Astrocyte (in vitro differentiated cells and primary cell): ENCODE measurements at regions not wholly inside any gene's neighbourhood (a gene's known extent, or its start where the extent isn't known, plus 50 kb on each side); places are given as distances from the start of the nearest gene placed in this dataset.

ENCODE experiments used
- DNase-seq: peaks from one replicate; pipeline ENCODE4 v3.0.0-alpha.2; 2010; ENCODE audit warnings: low read depth
- FAIRE-seq: peaks from 2 replicates; lab custom pipeline; 2011; peaks lifted over from hg19 to GRCh38; lab: Jason Lieb, UNC
- H2AFZ ChIP-seq: 2 replicates; pipeline ENCODE4 v1.6.0; 2012; ENCODE audit warnings: low read depth, low read length, inconsistent platforms
- H3K27ac ChIP-seq: 2 replicates; pipeline ENCODE4 v1.5.1; 2011; ENCODE audit warnings: low read depth, low read length, inconsistent platforms
- H3K27me3 ChIP-seq: 2 replicates; pipeline ENCODE4 v1.6.0; 2011; ENCODE audit warnings: low read length, inconsistent platforms; ENCODE audit not compliant: insufficient read depth
- H3K36me3 ChIP-seq: 2 replicates; pipeline ENCODE4 v1.5.1; 2011; ENCODE audit warnings: low read length, inconsistent platforms; ENCODE audit not compliant: insufficient read depth
- H3K4me1 ChIP-seq: 2 replicates; pipeline ENCODE4 v1.5.1; 2011; ENCODE audit warnings: low read length, inconsistent platforms; ENCODE audit not compliant: insufficient read depth
- H3K4me2 ChIP-seq: 2 replicates; pipeline ENCODE4 v1.6.0; 2012; ENCODE audit warnings: low read length, inconsistent platforms
- H3K4me3 ChIP-seq: 2 replicates; pipeline ENCODE4 v1.5.1; 2011; ENCODE audit warnings: low read depth, mild to moderate bottlenecking, low read length, inconsistent platforms; ENCODE audit not compliant: insufficient read depth
- H3K79me2 ChIP-seq: 2 replicates; pipeline ENCODE4 v1.6.0; 2012; ENCODE audit warnings: mild to moderate bottlenecking, low read length, inconsistent platforms; ENCODE audit not compliant: insufficient read depth
- H3K9ac ChIP-seq: 2 replicates; pipeline ENCODE4 v1.6.0; 2012; ENCODE audit warnings: mild to moderate bottlenecking, low read length, inconsistent platforms
- H3K9me3 ChIP-seq: 2 replicates; pipeline ENCODE4 v1.5.1; 2012; ENCODE audit warnings: low read depth, mild to moderate bottlenecking, low read length, inconsistent platforms; ENCODE audit not compliant: insufficient read depth
- H4K20me1 ChIP-seq: 2 replicates; pipeline ENCODE4 v1.6.0; 2012; ENCODE audit warnings: low read length, inconsistent platforms; ENCODE audit not compliant: insufficient read depth
- H3K27ac Mint-ChIP-seq: one replicate; pipeline ENCODE4 v1.8.0; 2021; ENCODE audit warnings: mild to moderate bottlenecking, mixed read lengths; ENCODE audit not compliant: unreplicated experiment
- H3K27me3 Mint-ChIP-seq: one replicate; pipeline ENCODE4 v1.8.0; 2021; ENCODE audit warnings: low read depth, mixed read lengths; ENCODE audit not compliant: unreplicated experiment
- H3K36me3 Mint-ChIP-seq: one replicate; pipeline ENCODE4 v1.8.0; 2021; ENCODE audit warnings: low read depth, mixed read lengths; ENCODE audit not compliant: unreplicated experiment
- H3K4me1 Mint-ChIP-seq: one replicate; pipeline ENCODE4 v1.8.0; 2021; ENCODE audit warnings: low read depth, mixed read lengths; ENCODE audit not compliant: unreplicated experiment
- H3K4me3 Mint-ChIP-seq: one replicate; pipeline ENCODE4 v1.8.0; 2021; ENCODE audit warnings: mild to moderate bottlenecking, moderate library complexity, mixed read lengths; ENCODE audit not compliant: unreplicated experiment
- H3K9me3 Mint-ChIP-seq: one replicate; pipeline ENCODE4 v1.8.0; 2021; ENCODE audit warnings: mild to moderate bottlenecking, mixed read lengths; ENCODE audit not compliant: unreplicated experiment
- CTCF ChIP-seq: IDR thresholded peaks from 2 replicates; pipeline ENCODE4 v1.5.1; 2011; ENCODE audit warnings: low read depth, mild to moderate bottlenecking, inconsistent platforms, low read length, moderate library complexity; ENCODE audit not compliant: insufficient read depth
- EZH2 ChIP-seq: IDR thresholded peaks from 2 replicates; pipeline ENCODE4 v1.6.1; 2012; ENCODE audit warnings: mild to moderate bottlenecking, low read length, inconsistent platforms; ENCODE audit not compliant: insufficient read depth

- Mint-ChIP-seq H3K9me3 (peaks cover 2% of the 10 kb centered on the region), H3K27ac (no peak overlapping the region), H3K27me3 (peaks cover 9% of the 10 kb centered on the region), H3K36me3 (no peaks in the 10 kb centered on the region), H3K4me3 (no peak overlapping the region), H3K4me1 (peaks cover 9% of the 10 kb centered on the region)
- Histone ChIP-seq H2AFZ (no peak overlapping the region), H3K27ac (no peak overlapping the region), H3K27me3 (no peaks in the 10 kb centered on the region), H3K4me2 (no peak overlapping the region), H3K36me3 (no peaks in the 10 kb centered on the region), H3K9me3 (no peaks in the 10 kb centered on the region), H4K20me1 (no peaks in the 10 kb centered on the region), H3K79me2 (no peaks in the 10 kb centered on the region), H3K4me3 (no peak overlapping the region), H3K4me1 (no peaks in the 10 kb centered on the region), H3K9ac (no peak overlapping the region)
- DNase-seq, result no peak
- TF ChIP-seq EZH2 (no peak), CTCF (no peak)
- FAIRE-seq, result no peak
Observed at GRCh38 chr10:63896992-63897391, 375.8 kb downstream of the REEP3 start.

GRCh38 chr10:63899673-63900300 lies 378.6 kb downstream of the REEP3 start:
- TF ChIP-seq CTCF (no peak), EZH2 (no peak)
- Mint-ChIP-seq H3K27ac (no peak overlapping the region), H3K36me3 (no peaks in the 10 kb centered on the region), H3K4me3 (no peak overlapping the region), H3K4me1 (peaks cover 10% of the 10 kb centered on the region), H3K9me3 (peaks cover 2% of the 10 kb centered on the region), H3K27me3 (no peaks in the 10 kb centered on the region)
- Histone ChIP-seq H3K36me3 (no peaks in the 10 kb centered on the region), H4K20me1 (no peaks in the 10 kb centered on the region), H3K4me2 (no peak overlapping the region), H3K27ac (no peak overlapping the region), H3K9me3 (no peaks in the 10 kb centered on the region), H3K79me2 (no peaks in the 10 kb centered on the region), H3K4me1 (no peaks in the 10 kb centered on the region), H2AFZ (no peak overlapping the region), H3K4me3 (no peak overlapping the region), H3K9ac (no peak overlapping the region), H3K27me3 (no peaks in the 10 kb centered on the region)
- FAIRE-seq, result no peak
- no peak for DNase-seq

DNA sequence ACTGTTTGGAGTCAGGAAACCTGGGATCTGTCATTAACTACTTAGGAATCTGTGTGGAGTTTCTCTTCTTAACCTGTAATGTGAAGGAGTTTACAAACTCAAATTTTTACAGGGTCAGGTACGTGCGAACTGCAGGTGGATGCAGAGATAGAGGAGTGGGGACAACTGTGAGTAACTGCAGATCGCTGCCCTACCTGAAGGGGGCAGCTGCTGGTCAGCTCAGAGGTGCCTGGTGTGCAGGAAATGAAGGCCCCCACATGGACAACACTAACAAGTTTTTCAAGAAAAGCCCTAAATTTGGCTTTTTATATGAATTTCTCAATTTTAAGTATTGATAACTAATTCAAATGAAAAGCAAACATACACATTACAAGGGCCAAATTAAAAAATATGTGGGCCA lies 380.0 kb downstream of the REEP3 start:
- no peak overlapping the region for H3K4me3 Mint-ChIP-seq
- no peak for DNase-seq
- Histone ChIP-seq H3K4me1 (no peaks in the 10 kb centered on the region), H3K36me3 (no peaks in the 10 kb centered on the region), H3K9ac (no peak overlapping the region), H3K27me3 (no peaks in the 10 kb centered on the region), H3K79me2 (no peaks in the 10 kb centered on the region), H3K27ac (no peak overlapping the region), H3K4me3 (no peak overlapping the region), H3K4me2 (no peak overlapping the region), H2AFZ (no peak overlapping the region), H3K9me3 (no peaks in the 10 kb centered on the region), H4K20me1 (no peaks in the 10 kb centered on the region)
- no peaks in the 10 kb centered on the region for H3K36me3 Mint-ChIP-seq
- peaks cover 10% of the 10 kb centered on the region for H3K4me1 Mint-ChIP-seq
- no peak for FAIRE-seq
- TF ChIP-seq EZH2 (no peak), CTCF (no peak)
- peaks cover 2% of the 10 kb centered on the region for H3K9me3 Mint-ChIP-seq
- no peak overlapping the region for H3K27ac Mint-ChIP-seq
- H3K27me3 Mint-ChIP-seq, result no peaks in the 10 kb centered on the region
